GM18870 (cell line): ENCODE measurements at regions not wholly inside any gene's neighbourhood (a gene's known extent, or its start where the extent isn't known, plus 50 kb on each side); places are given as distances from the start of the nearest gene placed in this dataset.
"Not testable (repeated sequence)": the region's sequence is repeated elsewhere in the genome, so short reads cannot be mapped to it uniquely, and the experiment has no call there.

Experiments used
- ATAC-seq: cut with Tn5 transposase; IDR thresholded peaks from one replicate; pipeline ENCODE4 v1.9.1; 2021; ENCODE audit warnings: moderate library complexity; ENCODE audit not compliant: unreplicated experiment

- peak; percentile 98 for ATAC-seq
These were observed 367.2 kb downstream of the OSTF1 start for GRCh38 chr9:75455444-75455921.

GRCh38 chr9:75456698-75457097, 368.4 kb downstream of the OSTF1 start:
- ATAC-seq: no peak

GRCh38 chr9:75457474-75458011, 369.2 kb downstream of the OSTF1 start:
- no peak for ATAC-seq

- ATAC-seq: not testable (repeated sequence)
These were observed 371.0 kb downstream of the OSTF1 start for GRCh38 chr9:75459311-75459710.

- no peak for ATAC-seq
These were observed 372.9 kb downstream of the OSTF1 start for GRCh38 chr9:75461183-75461582.

- ATAC-seq: no peak
These were observed 374.6 kb downstream of the OSTF1 start for GRCh38 chr9:75462866-75463265.

- no peak for ATAC-seq
These were observed 375.6 kb downstream of the OSTF1 start for GRCh38 chr9:75463871-75464270.

- no peak for ATAC-seq
These were observed 376.4 kb downstream of the OSTF1 start for GRCh38 chr9:75464726-75465125.

GRCh38 chr9:75467142-75467541, 378.8 kb downstream of the OSTF1 start:
- ATAC-seq: no peak

- ATAC-seq: no peak
These were observed 383.3 kb downstream of the OSTF1 start for GRCh38 chr9:75471549-75472114.

- no peak for ATAC-seq
These were observed 394.3 kb downstream of the OSTF1 start for GRCh38 chr9:75482566-75482965.

- ATAC-seq: no peak
These were observed 395.3 kb downstream of the OSTF1 start for GRCh38 chr9:75483636-75484035.

GRCh38 chr9:75487856-75488718, 399.8 kb downstream of the OSTF1 start:
- no peak for ATAC-seq

GRCh38 chr9:75488719-75489110, 400.4 kb downstream of the OSTF1 start:
- no peak for ATAC-seq

GRCh38 chr9:75490326-75490725, 400.1 kb upstream of the PCSK5 start:
- no peak for ATAC-seq

GRCh38 chr9:75491533-75491932, 398.9 kb upstream of the PCSK5 start:
- ATAC-seq: no peak

- no peak for ATAC-seq
These were observed 390.7 kb upstream of the PCSK5 start for GRCh38 chr9:75499812-75500211.

- no peak for ATAC-seq
These were observed 390.0 kb upstream of the PCSK5 start for GRCh38 chr9:75500479-75500878.

GRCh38 chr9:75500940-75501339, 389.5 kb upstream of the PCSK5 start:
- not testable (repeated sequence) for ATAC-seq

- no peak for ATAC-seq
These were observed 385.8 kb upstream of the PCSK5 start for GRCh38 chr9:75504721-75505120.

- no peak for ATAC-seq
These were observed 384.8 kb upstream of the PCSK5 start for GRCh38 chr9:75505654-75506053.

GRCh38 chr9:75529463-75529862, 361.0 kb upstream of the PCSK5 start:
- no peak for ATAC-seq
